GM12891 (cell line): ENCODE measurements at regions not wholly inside any gene's neighbourhood (a gene's known extent, or its start where the extent isn't known, plus 50 kb on each side); places are given as distances from the start of the nearest gene placed in this dataset.
"Not testable (repeated sequence)": the region's sequence is repeated elsewhere in the genome, so short reads cannot be mapped to it uniquely, and the experiment has no call there.

ENCODE experiments used
- DNase-seq: peaks from one replicate; pipeline ENCODE4 v3.0.0; 2011; ENCODE audit warnings: low spot score; ENCODE audit not compliant: insufficient read length
- FAIRE-seq: peaks from 2 replicates; lab custom pipeline; 2011; peaks lifted over from hg19 to GRCh38; lab: Jason Lieb, UNC
- PAX5 ChIP-seq: IDR thresholded peaks from 2 replicates; pipeline ENCODE4 v1.6.1; 2011; ENCODE audit warnings: low read length, moderate library complexity, mild to moderate bottlenecking; ENCODE audit not compliant: insufficient read depth, severe bottlenecking
- POLR2A ChIP-seq: IDR thresholded peaks from 2 replicates; pipeline ENCODE4 v1.6.1; 2011; ENCODE audit warnings: low read depth, low read length, control low read depth
- POLR2AphosphoS5 ChIP-seq: IDR thresholded peaks from 2 replicates; pipeline ENCODE4 v1.6.1; 2011; ENCODE audit warnings: low read depth, low read length, control low read depth
- POU2F2 ChIP-seq: IDR thresholded peaks from 2 replicates; pipeline ENCODE4 v1.6.1; 2011; ENCODE audit warnings: low read depth, mild to moderate bottlenecking, control low read depth, low read length, moderate library complexity
- SPI1 ChIP-seq: IDR thresholded peaks from 2 replicates; pipeline ENCODE4 v1.6.1; 2011; ENCODE audit warnings: low read depth, low read length, control low read depth
- TAF1 ChIP-seq: IDR thresholded peaks from 2 replicates; pipeline ENCODE4 v1.6.1; 2011; ENCODE audit warnings: low read depth, low read length, control low read depth

- DNase-seq (no peak), FAIRE-seq (peak; percentile 51)
- TF ChIP-seq POLR2AphosphoS5 (no peak), SPI1 (no peak), POU2F2 (no peak), PAX5 (no peak), TAF1 (no peak), POLR2A (no peak)
These were observed 179.7 kb upstream of the ST6GALNAC5 start for GRCh38 chr1:76687307-76688175.

DNA sequence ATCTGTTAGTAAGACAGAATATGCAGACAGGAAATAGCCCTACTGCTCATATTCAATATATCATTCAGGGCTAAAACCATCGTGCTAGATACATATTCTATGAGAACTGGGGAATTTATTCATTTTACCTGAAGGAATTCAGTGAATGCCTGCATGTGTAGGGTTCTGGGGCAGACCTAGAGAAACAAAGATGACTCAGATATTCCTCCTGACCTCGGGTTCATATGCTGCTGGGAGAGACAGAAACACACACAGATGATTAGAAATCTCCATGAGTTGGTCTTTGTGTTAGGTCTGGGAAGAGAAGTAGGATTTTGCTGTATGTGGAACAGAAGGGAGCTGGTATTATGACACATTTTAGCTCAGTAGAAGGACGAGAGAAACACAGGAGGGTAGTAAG is 176.5 kb upstream of the ST6GALNAC5 start:
- DNase-seq, result no peak
- no peak for FAIRE-seq
- no peak for TF ChIP-seq POLR2A
- no peak for TF ChIP-seq SPI1
- TF ChIP-seq POU2F2, result no peak
- TF ChIP-seq POLR2AphosphoS5, result no peak
- TF ChIP-seq PAX5, result no peak
- TF ChIP-seq TAF1, result no peak

- TF ChIP-seq PAX5 (no peak), POU2F2 (no peak), SPI1 (no peak), POLR2AphosphoS5 (no peak), POLR2A (no peak), TAF1 (no peak)
- DNase-seq, result no peak
- no peak for FAIRE-seq
These were observed 171.7 kb upstream of the ST6GALNAC5 start for GRCh38 chr1:76695535-76695934.

DNA sequence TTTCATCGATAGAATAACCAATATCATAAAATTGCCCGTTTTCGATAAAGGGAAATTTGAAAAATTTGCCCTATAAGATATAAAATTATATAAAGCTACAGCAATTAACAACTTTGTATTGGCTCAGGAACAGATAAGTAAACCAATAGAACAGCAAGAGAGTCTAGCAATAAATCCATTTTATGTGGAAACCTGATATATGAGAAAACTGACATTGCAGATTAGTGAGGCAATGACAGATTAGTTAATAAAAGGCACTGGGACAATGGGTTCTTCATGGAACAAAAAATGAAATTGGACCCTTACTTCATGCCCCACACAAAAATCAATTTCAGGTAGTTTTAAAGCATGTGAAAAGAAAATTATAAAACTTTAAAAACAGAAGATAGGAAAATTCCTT is 169.9 kb upstream of the ST6GALNAC5 start:
- FAIRE-seq, result no peak
- TF ChIP-seq POLR2AphosphoS5, result no peak
- no peak for DNase-seq

- DNase-seq, FAIRE-seq: not testable (repeated sequence)
These were observed 167.6 kb upstream of the ST6GALNAC5 start for GRCh38 chr1:76699646-76700045.

- FAIRE-seq, result peak; percentile 38
- not testable (repeated sequence) for DNase-seq
These were observed 167.1 kb upstream of the ST6GALNAC5 start for GRCh38 chr1:76700200-76700599.

DNA sequence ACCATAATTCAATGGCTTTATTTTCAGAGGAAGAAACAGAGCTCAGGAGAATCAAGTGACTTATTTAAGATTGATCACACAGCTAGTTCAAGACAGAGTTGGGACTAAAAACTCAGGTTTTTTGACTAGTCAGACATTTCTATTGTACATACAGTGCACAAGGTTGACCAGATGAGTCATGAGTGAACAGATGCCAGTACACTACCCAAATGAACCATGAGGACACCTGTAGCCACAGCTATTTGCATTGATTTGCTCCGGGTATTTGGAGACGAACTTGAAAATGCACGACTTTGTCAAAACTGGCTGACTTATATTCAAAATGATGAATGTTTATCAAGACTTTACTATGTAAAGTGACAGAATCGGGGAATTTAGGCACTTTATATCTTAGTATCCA is 161.7 kb upstream of the ST6GALNAC5 start:
- DNase-seq (no peak), FAIRE-seq (no peak)
- TF ChIP-seq POLR2A (no peak), POU2F2 (no peak), SPI1 (no peak), PAX5 (no peak), POLR2AphosphoS5 (no peak), TAF1 (no peak)

- no peak for TF ChIP-seq POU2F2
- no peak for FAIRE-seq
- no peak for DNase-seq
These were observed 153.7 kb upstream of the ST6GALNAC5 start for GRCh38 chr1:76713535-76713934.

DNA sequence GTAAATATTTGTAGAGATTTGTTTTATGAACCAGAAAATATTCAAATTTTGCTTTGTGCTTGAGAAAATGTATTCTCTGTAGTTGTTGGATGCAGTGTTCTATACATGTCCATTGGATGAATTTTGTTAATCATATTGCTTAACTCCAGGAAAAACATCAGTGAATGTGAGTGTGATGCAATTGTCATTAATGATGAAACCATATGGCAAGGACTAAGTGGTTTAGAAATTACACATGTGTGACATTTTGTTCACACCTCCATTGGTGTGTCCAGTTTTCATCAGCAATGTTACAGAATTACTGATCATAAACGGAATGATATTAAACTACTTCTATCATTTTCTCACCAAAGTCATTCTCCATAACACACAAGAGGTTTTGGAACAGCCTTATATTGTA is 151.8 kb upstream of the ST6GALNAC5 start:
- FAIRE-seq, result no peak
- DNase-seq, result no peak
- no peak for TF ChIP-seq TAF1
- TF ChIP-seq POLR2AphosphoS5, result no peak
- TF ChIP-seq POU2F2, result no peak
- no peak for TF ChIP-seq POLR2A
- no peak for TF ChIP-seq PAX5
- no peak for TF ChIP-seq SPI1

DNA sequence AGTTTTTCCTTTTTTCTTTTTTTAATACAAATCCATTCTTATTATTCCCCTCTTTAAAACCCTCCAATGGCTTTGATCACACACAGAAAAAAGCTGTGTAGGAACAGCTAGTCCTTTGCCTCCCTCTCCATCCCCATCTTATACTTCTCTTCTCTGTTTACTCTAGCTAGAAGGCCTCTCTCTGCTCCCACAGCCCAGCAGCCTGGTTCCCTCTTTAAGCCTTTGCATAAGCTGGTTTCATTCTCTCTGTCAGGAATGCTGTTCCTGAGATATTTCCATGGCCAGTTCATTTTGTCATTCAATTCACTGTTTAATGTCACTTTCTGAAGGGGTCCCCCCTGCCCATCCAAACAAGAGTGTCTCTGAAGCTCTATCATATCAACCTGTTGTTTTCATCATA is 143.3 kb upstream of the ST6GALNAC5 start:
- FAIRE-seq, result no peak
- no peak for TF ChIP-seq POU2F2

GRCh38 chr1:76724816-76725215 is 142.5 kb upstream of the ST6GALNAC5 start:
- no peak for FAIRE-seq
- TF ChIP-seq POLR2AphosphoS5 (no peak), POLR2A (no peak), POU2F2 (no peak), PAX5 (no peak), SPI1 (no peak), TAF1 (no peak)
- DNase-seq, result no peak

More for the DNA sequence above, 143.3 kb upstream of the ST6GALNAC5 start:
- no peak for DNase-seq
